MM.1S (cell line): ENCODE measurements at regions not wholly inside any gene's neighbourhood (a gene's known extent, or its start where the extent isn't known, plus 50 kb on each side); places are given as distances from the start of the nearest gene placed in this dataset.

Source experiments
- CTCF ChIP-seq: fragments of 300-600 bp; sonication (generic); IDR thresholded peaks from 2 replicates; pipeline ENCODE4 v1.5.1; 2016; ENCODE audit warnings: antibody characterized with exemption, low read length, mixed read lengths
- EZH2 ChIP-seq: fragments of 300-600 bp; sonication (generic); optimal IDR thresholded peaks from 2 replicates; pipeline ENCODE3; 2017; ENCODE audit warnings: low read depth, mild to moderate bottlenecking, antibody characterized with exemption, low read length, mixed read lengths

DNA sequence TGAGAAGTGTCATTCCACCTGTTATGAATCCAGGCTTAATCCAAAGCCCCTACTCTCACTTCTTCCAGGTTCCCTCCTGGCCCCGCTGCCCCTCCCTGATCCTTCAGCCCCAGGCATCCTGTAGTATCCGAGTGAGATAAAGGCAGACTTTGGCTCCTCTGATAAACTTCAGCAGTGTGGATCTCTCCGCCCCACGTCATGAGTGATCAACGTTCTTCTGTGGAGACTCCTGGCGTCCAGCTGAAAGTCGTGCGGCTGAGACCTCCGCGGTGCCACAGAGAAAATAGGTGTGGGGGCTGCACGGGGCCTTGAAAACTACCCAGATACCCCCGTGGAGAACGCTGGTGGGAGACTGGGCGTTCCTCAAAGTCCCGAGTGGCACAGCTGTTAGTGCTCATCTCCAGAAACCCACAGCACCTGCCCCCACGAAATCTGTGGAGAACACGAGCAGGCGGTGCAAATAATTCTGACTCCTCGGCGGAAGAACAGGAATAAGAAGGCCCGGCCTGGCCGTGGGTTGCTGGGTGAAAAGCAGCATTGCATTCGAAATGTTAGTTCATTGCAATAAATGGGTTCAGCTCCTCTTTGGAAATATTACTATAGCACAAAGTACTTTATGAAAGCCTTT is 180.0 kb upstream of the RGS6 start:
- TF ChIP-seq CTCF = no peak
- TF ChIP-seq EZH2 = no peak
